GM23338 (cell line): ENCODE measurements at regions not wholly inside any gene's neighbourhood (a gene's known extent, or its start where the extent isn't known, plus 50 kb on each side); places are given as distances from the start of the nearest gene placed in this dataset.

ENCODE experiments used
- ATAC-seq: fragments of 200-7000 bp; cut with Tn5 transposase; 3 replicates; pipeline ENCODE4 v1.9.1; 2020
- DNase-seq: peaks from one replicate; pipeline ENCODE4 v3.0.0-alpha.2; 2015; ENCODE audit warnings: low spot score
- H2AFZ ChIP-seq: fragments of 200-600 bp; sonication (generic); 2 replicates; pipeline ENCODE4 v1.8.0; 2016; ENCODE audit warnings: antibody characterized with exemption, mild to moderate bottlenecking, moderate library complexity
- H3F3A ChIP-seq: fragments of 200-600 bp; sonication (generic); replicated peaks from 2 replicates; pipeline ENCODE4 v1.8.0; 2017; ENCODE audit warnings: antibody characterized with exemption, mixed run types, low read depth
- H3K27ac ChIP-seq: fragments of 200-600 bp; sonication (generic); 2 replicates; pipeline ENCODE4 v1.6.1; 2016; ENCODE audit warnings: low read depth
- H3K27me3 ChIP-seq: fragments of 200-600 bp; sonication (generic); 2 replicates; pipeline ENCODE4 v1.8.0; 2016; ENCODE audit warnings: mild to moderate bottlenecking, mixed run types, moderate library complexity; ENCODE audit not compliant: insufficient read depth
- H3K36me3 ChIP-seq: fragments of 200-600 bp; sonication (generic); 2 replicates; pipeline ENCODE4 v1.8.0; 2016; ENCODE audit warnings: mild to moderate bottlenecking; ENCODE audit not compliant: insufficient read depth
- H3K4me1 ChIP-seq: fragments of 200-600 bp; sonication (generic); 2 replicates; pipeline ENCODE4 v1.8.0; 2016; ENCODE audit warnings: mild to moderate bottlenecking, moderate library complexity; ENCODE audit not compliant: insufficient read depth
- H3K4me2 ChIP-seq: fragments of 200-600 bp; sonication (generic); 2 replicates; pipeline ENCODE4 v1.7.1; 2017; ENCODE audit warnings: mixed run types
- H3K4me3 ChIP-seq: fragments of 200-600 bp; sonication (generic); 2 replicates; pipeline ENCODE4 v1.6.1; 2016; ENCODE audit warnings: mixed run types
- H3K79me2 ChIP-seq: fragments of 200-600 bp; sonication (generic); replicated peaks from 2 replicates; pipeline ENCODE4 v1.8.0; 2017; ENCODE audit warnings: mild to moderate bottlenecking; ENCODE audit not compliant: insufficient read depth
- H3K9me2 ChIP-seq: fragments of 200-600 bp; sonication (generic); 2 replicates; pipeline ENCODE4 v1.8.0; 2017; ENCODE audit not compliant: insufficient read depth
- H4K20me1 ChIP-seq: fragments of 200-600 bp; sonication (generic); replicated peaks from 2 replicates; pipeline ENCODE4 v1.8.0; 2017; ENCODE audit warnings: mild to moderate bottlenecking; ENCODE audit not compliant: insufficient read depth
- H3K27ac Mint-ChIP-seq: 2 replicates; pipeline ENCODE4 v1.8.0; 2020; ENCODE audit warnings: inconsistent platforms, mild to moderate bottlenecking, moderate library complexity, mixed read lengths
- H3K27me3 Mint-ChIP-seq: 3 replicates; pipeline ENCODE4 v1.8.0; 2022; ENCODE audit warnings: low read depth, mild to moderate bottlenecking, moderate library complexity, mixed read lengths, inconsistent platforms; ENCODE audit not compliant: insufficient read depth, poor library complexity
- H3K36me3 Mint-ChIP-seq: 3 replicates; pipeline ENCODE4 v1.8.0; 2021; ENCODE audit warnings: low read depth, mild to moderate bottlenecking, inconsistent platforms, moderate library complexity, mixed read lengths
- H3K4me1 Mint-ChIP-seq: 3 replicates; pipeline ENCODE4 v1.8.0; 2020; ENCODE audit warnings: mild to moderate bottlenecking, inconsistent platforms, mixed read lengths
- H3K4me3 Mint-ChIP-seq: 3 replicates; pipeline ENCODE4 v1.8.0; 2021; ENCODE audit warnings: moderate library complexity, mild to moderate bottlenecking, inconsistent platforms, mixed read lengths
- H3K9me3 Mint-ChIP-seq: 3 replicates; pipeline ENCODE4 v1.8.0; 2020; ENCODE audit warnings: moderate library complexity, mild to moderate bottlenecking, inconsistent platforms, mixed read lengths
- CTCF ChIP-seq, 2 experiments: fragments of 200-600 bp in 1 of 2; sonication (generic) in 1 of 2; conservative IDR thresholded peaks; 2 replicates each; pipeline versions ENCODE4 v1.5.1 to v1.6.1; 2016 to 2017; ENCODE audit warnings: antibody characterized with exemption in 2 of 2, low read depth in 2 of 2, mild to moderate bottlenecking in 2 of 2, moderate library complexity in 1 of 2
- JUNB ChIP-seq: IDR thresholded peaks from one replicate; pipeline ENCODE4 v1.6.1; 2016; ENCODE audit warnings: antibody characterized with exemption; ENCODE audit not compliant: unreplicated experiment
- POLR2AphosphoS5 ChIP-seq: IDR thresholded peaks from 2 replicates; pipeline ENCODE4 v1.6.1; 2016; ENCODE audit warnings: antibody characterized with exemption, low read depth
- TF ChIP-seq, protein P1 (sequence below): IDR thresholded peaks from 2 replicates; pipeline ENCODE4 v1.6.1; 2016; ENCODE audit warnings: antibody characterized with exemption
- TF ChIP-seq, protein P2 (sequence below): fragments of 250-450 bp; sonication (Bioruptor Pico); IDR thresholded peaks from 2 replicates; pipeline ENCODE4 v1.5.0; 2020; ENCODE audit warnings: mild to moderate bottlenecking, moderate library complexity

DNA sequence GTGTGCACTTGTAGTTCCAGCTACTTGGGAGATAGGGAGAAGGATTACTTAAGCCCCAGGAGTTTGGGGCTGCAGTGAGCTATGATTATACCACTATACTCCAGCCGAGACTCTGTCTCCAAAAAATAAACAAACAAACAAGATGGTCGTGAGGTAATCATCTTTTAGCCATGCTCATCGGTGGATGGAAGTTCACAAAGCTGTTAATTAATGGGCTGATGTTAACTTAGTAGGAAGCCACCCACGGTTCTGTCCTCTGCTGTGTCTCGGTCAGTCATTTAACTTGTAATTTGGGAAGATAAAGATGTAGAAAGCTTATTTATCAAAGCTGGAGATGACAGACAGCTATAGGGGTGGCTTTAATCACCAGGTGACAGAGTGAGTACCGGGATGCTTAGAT is 64.9 kb downstream of the ARHGEF18 start:
- ATAC-seq = no peak
- Mint-ChIP-seq H3K27ac (no peak overlapping the region), H3K27me3 (peaks cover 3% of the 10 kb centered on the region), H3K4me1 (peaks cover 14% of the 10 kb centered on the region), H3K4me3 (no peak overlapping the region), H3K9me3 (no peaks in the 10 kb centered on the region; the same call in 2 of the 3 replicates), H3K36me3 (peaks cover 5% of the 10 kb centered on the region; the same call in 1 of the 3 replicates)
- Histone ChIP-seq H2AFZ (no peak overlapping the region), H3K79me2 (peaks cover 52% of the 10 kb centered on the region), H3K4me3 (no peak overlapping the region), H3K27ac (no peak overlapping the region), H3K4me2 (no peak overlapping the region), H3K27me3 (no peaks in the 10 kb centered on the region), H3F3A (no peaks in the 10 kb centered on the region), H3K9me2 (no peaks in the 10 kb centered on the region), H4K20me1 (no peaks in the 10 kb centered on the region; the same call in 1 of the 2 replicates), H3K4me1 (no peaks in the 10 kb centered on the region; the same call in 1 of the 2 replicates), H3K36me3 (no peaks in the 10 kb centered on the region)
- no peak for DNase-seq
- TF ChIP-seq POLR2AphosphoS5 (no peak), CTCF (conservative IDR thresholded peaks at IDR 0.05; ENCODE audit: low read depth in 2 of 2) (no peak), JUNB (no peak)
- TF ChIP-seq, protein P1, sequence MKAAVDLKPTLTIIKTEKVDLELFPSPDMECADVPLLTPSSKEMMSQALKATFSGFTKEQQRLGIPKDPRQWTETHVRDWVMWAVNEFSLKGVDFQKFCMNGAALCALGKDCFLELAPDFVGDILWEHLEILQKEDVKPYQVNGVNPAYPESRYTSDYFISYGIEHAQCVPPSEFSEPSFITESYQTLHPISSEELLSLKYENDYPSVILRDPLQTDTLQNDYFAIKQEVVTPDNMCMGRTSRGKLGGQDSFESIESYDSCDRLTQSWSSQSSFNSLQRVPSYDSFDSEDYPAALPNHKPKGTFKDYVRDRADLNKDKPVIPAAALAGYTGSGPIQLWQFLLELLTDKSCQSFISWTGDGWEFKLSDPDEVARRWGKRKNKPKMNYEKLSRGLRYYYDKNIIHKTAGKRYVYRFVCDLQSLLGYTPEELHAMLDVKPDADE = no peak
- TF ChIP-seq, protein P2, sequence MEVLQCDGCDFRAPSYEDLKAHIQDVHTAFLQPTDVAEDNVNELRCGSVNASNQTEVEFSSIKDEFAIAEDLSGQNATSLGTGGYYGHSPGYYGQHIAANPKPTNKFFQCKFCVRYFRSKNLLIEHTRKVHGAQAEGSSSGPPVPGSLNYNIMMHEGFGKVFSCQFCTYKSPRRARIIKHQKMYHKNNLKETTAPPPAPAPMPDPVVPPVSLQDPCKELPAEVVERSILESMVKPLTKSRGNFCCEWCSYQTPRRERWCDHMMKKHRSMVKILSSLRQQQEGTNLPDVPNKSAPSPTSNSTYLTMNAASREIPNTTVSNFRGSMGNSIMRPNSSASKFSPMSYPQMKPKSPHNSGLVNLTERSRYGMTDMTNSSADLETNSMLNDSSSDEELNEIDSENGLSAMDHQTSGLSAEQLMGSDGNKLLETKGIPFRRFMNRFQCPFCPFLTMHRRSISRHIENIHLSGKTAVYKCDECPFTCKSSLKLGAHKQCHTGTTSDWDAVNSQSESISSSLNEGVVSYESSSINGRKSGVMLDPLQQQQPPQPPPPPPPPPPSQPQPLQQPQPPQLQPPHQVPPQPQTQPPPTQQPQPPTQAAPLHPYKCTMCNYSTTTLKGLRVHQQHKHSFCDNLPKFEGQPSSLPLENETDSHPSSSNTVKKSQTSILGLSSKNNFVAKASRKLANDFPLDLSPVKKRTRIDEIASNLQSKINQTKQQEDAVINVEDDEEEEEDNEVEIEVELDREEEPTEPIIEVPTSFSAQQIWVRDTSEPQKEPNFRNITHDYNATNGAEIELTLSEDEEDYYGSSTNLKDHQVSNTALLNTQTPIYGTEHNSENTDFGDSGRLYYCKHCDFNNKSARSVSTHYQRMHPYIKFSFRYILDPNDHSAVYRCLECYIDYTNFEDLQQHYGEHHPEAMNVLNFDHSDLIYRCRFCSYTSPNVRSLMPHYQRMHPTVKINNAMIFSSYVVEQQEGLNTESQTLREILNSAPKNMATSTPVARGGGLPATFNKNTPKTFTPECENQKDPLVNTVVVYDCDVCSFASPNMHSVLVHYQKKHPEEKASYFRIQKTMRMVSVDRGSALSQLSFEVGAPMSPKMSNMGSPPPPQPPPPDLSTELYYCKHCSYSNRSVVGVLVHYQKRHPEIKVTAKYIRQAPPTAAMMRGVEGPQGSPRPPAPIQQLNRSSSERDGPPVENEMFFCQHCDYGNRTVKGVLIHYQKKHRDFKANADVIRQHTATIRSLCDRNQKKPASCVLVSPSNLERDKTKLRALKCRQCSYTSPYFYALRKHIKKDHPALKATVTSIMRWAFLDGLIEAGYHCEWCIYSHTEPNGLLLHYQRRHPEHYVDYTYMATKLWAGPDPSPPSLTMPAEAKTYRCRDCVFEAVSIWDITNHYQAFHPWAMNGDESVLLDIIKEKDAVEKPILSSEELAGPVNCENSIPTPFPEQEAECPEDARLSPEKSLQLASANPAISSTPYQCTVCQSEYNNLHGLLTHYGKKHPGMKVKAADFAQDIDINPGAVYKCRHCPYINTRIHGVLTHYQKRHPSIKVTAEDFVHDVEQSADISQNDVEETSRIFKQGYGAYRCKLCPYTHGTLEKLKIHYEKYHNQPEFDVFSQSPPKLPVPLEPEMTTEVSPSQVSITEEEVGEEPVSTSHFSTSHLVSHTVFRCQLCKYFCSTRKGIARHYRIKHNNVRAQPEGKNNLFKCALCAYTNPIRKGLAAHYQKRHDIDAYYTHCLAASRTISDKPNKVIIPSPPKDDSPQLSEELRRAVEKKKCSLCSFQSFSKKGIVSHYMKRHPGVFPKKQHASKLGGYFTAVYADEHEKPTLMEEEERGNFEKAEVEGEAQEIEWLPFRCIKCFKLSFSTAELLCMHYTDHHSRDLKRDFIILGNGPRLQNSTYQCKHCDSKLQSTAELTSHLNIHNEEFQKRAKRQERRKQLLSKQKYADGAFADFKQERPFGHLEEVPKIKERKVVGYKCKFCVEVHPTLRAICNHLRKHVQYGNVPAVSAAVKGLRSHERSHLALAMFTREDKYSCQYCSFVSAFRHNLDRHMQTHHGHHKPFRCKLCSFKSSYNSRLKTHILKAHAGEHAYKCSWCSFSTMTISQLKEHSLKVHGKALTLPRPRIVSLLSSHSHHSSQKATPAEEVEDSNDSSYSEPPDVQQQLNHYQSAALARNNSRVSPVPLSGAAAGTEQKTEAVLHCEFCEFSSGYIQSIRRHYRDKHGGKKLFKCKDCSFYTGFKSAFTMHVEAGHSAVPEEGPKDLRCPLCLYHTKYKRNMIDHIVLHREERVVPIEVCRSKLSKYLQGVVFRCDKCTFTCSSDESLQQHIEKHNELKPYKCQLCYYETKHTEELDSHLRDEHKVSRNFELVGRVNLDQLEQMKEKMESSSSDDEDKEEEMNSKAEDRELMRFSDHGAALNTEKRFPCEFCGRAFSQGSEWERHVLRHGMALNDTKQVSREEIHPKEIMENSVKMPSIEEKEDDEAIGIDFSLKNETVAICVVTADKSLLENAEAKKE = no peak
